Tibial artery (tissue), 4 donors: ENCODE measurements at regions not wholly inside any gene's neighbourhood (a gene's known extent, or its start where the extent isn't known, plus 50 kb on each side); places are given as distances from the start of the nearest gene placed in this dataset.

Source experiments
- DNase-seq, 2 donors: peaks; one replicate each; pipeline ENCODE4 v3.0.0-alpha.2; 2019
- H3K27ac ChIP-seq, 2 donors: fragments of 200-600 bp; sonication (generic) in 1 of 2; 1 replicate in 1 of 2; 2 replicates in 1 of 2; pipeline ENCODE4 v1.5.1; 2018 to 2019; ENCODE audit warnings: mild to moderate bottlenecking in 1 of 2
- H3K27me3 ChIP-seq, 2 donors: fragments of 200-600 bp; sonication (generic) in 1 of 2; one replicate each; pipeline versions ENCODE4 v1.5.1 to v1.6.0; 2016 to 2019
- H3K36me3 ChIP-seq, 3 donors: fragments of 200-600 bp; sonication (generic) in 2 of 3; one replicate each; pipeline ENCODE4 v1.5.1; 2016 to 2019; ENCODE audit warnings: mild to moderate bottlenecking in 2 of 3
- H3K4me1 ChIP-seq, 4 donors: fragments of 200-600 bp; sonication (generic) in 2 of 4; 1 replicate in 3 of 4; 2 replicates in 1 of 4; pipeline ENCODE4 v1.5.1; 2016 to 2019
- H3K4me3 ChIP-seq, 2 donors: fragments of 200-600 bp; sonication (generic) in 1 of 2; 1 replicate in 1 of 2; 2 replicates in 1 of 2; pipeline ENCODE4 v1.5.1; 2018 to 2019; ENCODE audit warnings: mild to moderate bottlenecking in 2 of 2
- H3K9me3 ChIP-seq, 3 donors: fragments of 200-600 bp; sonication (generic) in 1 of 3; one replicate each; pipeline ENCODE4 v1.5.1; 2016 to 2019
- CTCF ChIP-seq, 2 experiments: fragments of 200-600 bp in 1 of 2; fragments of 450-650 bp in 1 of 2; IDR thresholded peaks; one replicate each; pipeline ENCODE4 v1.5.1; 2017 to 2019; ENCODE audit warnings: antibody characterized with exemption in 2 of 2, mild to moderate bottlenecking in 1 of 2, moderate library complexity in 1 of 2
- intact Hi-C: fragments of 100-400 bp; cut with DNase I; formaldehyde crosslinking; loops from one replicate; pipeline ENCODE4 v1.15.0; 2023; ENCODE audit warnings: low total_unique reads

GRCh38 chr3:18809640-18810305, 338.5 kb upstream of the KCNH8 start:
- DNase-seq: no peak
- Histone ChIP-seq H3K4me1 (no peaks in the 10 kb centered on the region), H3K27ac (no peak overlapping the region), H3K36me3 (no peaks in the 10 kb centered on the region), H3K9me3 (no peaks in the 10 kb centered on the region), H3K27me3 (no peaks in the 10 kb centered on the region), H3K4me3 (no peak overlapping the region)
- no peak for TF ChIP-seq CTCF (IDR thresholded peaks at IDR 0.05)
- intact Hi-C loops: no loop called here

- no peak overlapping the region for H3K4me3 ChIP-seq
- H3K36me3 ChIP-seq: no peaks in the 10 kb centered on the region
- intact Hi-C loops: no loop called here
- H3K27ac ChIP-seq: no peak overlapping the region
- H3K9me3 ChIP-seq: no peaks in the 10 kb centered on the region
- H3K4me1 ChIP-seq: no peaks in the 10 kb centered on the region
- H3K27me3 ChIP-seq: no peaks in the 10 kb centered on the region
- no peak for DNase-seq
- TF ChIP-seq CTCF (IDR thresholded peaks at IDR 0.05): no peak
Measured at GRCh38 chr3:18808429-18808828, 339.9 kb upstream of the KCNH8 start.

- no peaks in the 10 kb centered on the region for H3K4me1 ChIP-seq
- TF ChIP-seq CTCF (IDR thresholded peaks at IDR 0.05): no peak
- H3K27me3 ChIP-seq: no peaks in the 10 kb centered on the region
- no peak for DNase-seq
- H3K36me3 ChIP-seq: no peaks in the 10 kb centered on the region
- intact Hi-C loops: no loop called here
- H3K27ac ChIP-seq: no peak overlapping the region
- no peak overlapping the region for H3K4me3 ChIP-seq
- no peaks in the 10 kb centered on the region for H3K9me3 ChIP-seq
Measured at GRCh38 chr3:18807593-18807992, 340.7 kb upstream of the KCNH8 start.

GRCh38 chr3:18806633-18807032, 341.7 kb upstream of the KCNH8 start:
- Histone ChIP-seq H3K27ac (no peak overlapping the region), H3K4me3 (no peak overlapping the region), H3K9me3 (no peaks in the 10 kb centered on the region), H3K27me3 (no peaks in the 10 kb centered on the region), H3K36me3 (no peaks in the 10 kb centered on the region), H3K4me1 (no peaks in the 10 kb centered on the region)
- intact Hi-C loops: no loop called here
- TF ChIP-seq CTCF (IDR thresholded peaks at IDR 0.05): no peak
- DNase-seq: no peak

GRCh38 chr3:18797378-18797777, 350.9 kb upstream of the KCNH8 start:
- Histone ChIP-seq H3K4me1 (no peaks in the 10 kb centered on the region), H3K9me3 (no peaks in the 10 kb centered on the region), H3K36me3 (no peaks in the 10 kb centered on the region), H3K27ac (no peak overlapping the region), H3K27me3 (no peaks in the 10 kb centered on the region), H3K4me3 (no peak overlapping the region)
- intact Hi-C loops: no loop called here
- no peak for TF ChIP-seq CTCF (IDR thresholded peaks at IDR 0.05)
- DNase-seq: no peak

GRCh38 chr3:18795078-18795477, 353.2 kb upstream of the KCNH8 start:
- H3K9me3 ChIP-seq: no peaks in the 10 kb centered on the region
- no peak overlapping the region for H3K27ac ChIP-seq
- no peak for TF ChIP-seq CTCF (IDR thresholded peaks at IDR 0.05)

More at GRCh38 chr3:18795078-18795477, 353.2 kb upstream of the KCNH8 start:
- Histone ChIP-seq H3K4me1 (no peaks in the 10 kb centered on the region), H3K27me3 (no peaks in the 10 kb centered on the region), H3K36me3 (no peaks in the 10 kb centered on the region), H3K4me3 (no peak overlapping the region)
- intact Hi-C loops: no loop called here
- DNase-seq: no peak
